Gastrocnemius medialis (tissue), 4 donors: ENCODE measurements at regions not wholly inside any gene's neighbourhood (a gene's known extent, or its start where the extent isn't known, plus 50 kb on each side); places are given as distances from the start of the nearest gene placed in this dataset.

Experiments used
- ATAC-seq, 2 donors: fragments of 150-250 bp; one replicate each; pipeline ENCODE4 v1.9.1; 2016
- DNase-seq, 2 donors: peaks; one replicate each; pipeline ENCODE4 v3.0.0-alpha.2; 2019
- H3K27ac ChIP-seq, 4 donors: fragments of 200-600 bp; sonication (generic); 1 replicate in 1 of 4; 2 replicates in 3 of 4; pipeline ENCODE4 v1.5.1; 2016 to 2018; ENCODE audit warnings: mild to moderate bottlenecking in 2 of 4, moderate library complexity in 1 of 4
- H3K27me3 ChIP-seq, 3 donors: fragments of 200-600 bp; sonication (generic) in 2 of 3; 1 replicate in 1 of 3; 2 replicates in 2 of 3; pipeline versions ENCODE4 v1.5.1 to v1.6.0; 2016 to 2019; ENCODE audit warnings: mild to moderate bottlenecking in 1 of 3, moderate library complexity in 1 of 3
- H3K36me3 ChIP-seq, 2 donors: fragments of 200-600 bp; sonication (generic) in 1 of 2; one replicate each; pipeline ENCODE4 v1.5.1; 2017 to 2018
- H3K4me1 ChIP-seq, 2 donors: fragments of 200-600 bp; sonication (generic) in 1 of 2; one replicate each; pipeline ENCODE4 v1.5.1; 2016 to 2017; ENCODE audit warnings: mild to moderate bottlenecking in 2 of 2
- H3K4me3 ChIP-seq, 4 donors: fragments of 200-600 bp; sonication (generic) in 3 of 4; 1 replicate in 1 of 4; 2 replicates in 3 of 4; pipeline ENCODE4 v1.5.1; 2016 to 2019; ENCODE audit warnings: mild to moderate bottlenecking in 2 of 4
- H3K9me3 ChIP-seq, 3 donors: fragments of 200-600 bp; sonication (generic) in 2 of 3; 1 replicate in 1 of 3; 2 replicates in 2 of 3; pipeline ENCODE4 v1.5.1; 2016 to 2019
- CTCF ChIP-seq, 5 experiments: fragments of 450-650 bp in 3 of 5; fragments of 200-600 bp in 2 of 5; sonication (generic) in 2 of 5; IDR thresholded peaks in 4 of 5; conservative IDR thresholded peaks in 1 of 5; 1 replicate in 4 of 5; 2 replicates in 1 of 5; pipeline ENCODE4 v1.5.1; 2016 to 2019; ENCODE audit warnings: antibody characterized with exemption in 5 of 5, mild to moderate bottlenecking in 3 of 5, moderate library complexity in 3 of 5
- POLR2A ChIP-seq, 2 donors: fragments of 450-650 bp; IDR thresholded peaks; one replicate each; pipeline ENCODE4 v1.6.1; 2017; ENCODE audit warnings: antibody characterized with exemption in 2 of 2, mild to moderate bottlenecking in 2 of 2, moderate library complexity in 2 of 2
- in situ Hi-C, 4 donors: fragments of 200-750 bp; cut with MboI; loops; one replicate each; pipeline versions ENCODE4 v1.15.0 to v1.8.0; 2017; ENCODE audit warnings: low sequenced_read_pairs in 4 of 4
- intact Hi-C: fragments of 100-400 bp; cut with DNase I; formaldehyde crosslinking; loops from one replicate; pipeline ENCODE4 v1.15.1; 2023; ENCODE audit warnings: low total_unique reads

GRCh38 chr18:61277808-61278207, 55.4 kb upstream of the CDH20 start:
- Histone ChIP-seq H3K36me3 (no peaks in the 10 kb centered on the region), H3K4me1 (no peaks in the 10 kb centered on the region), H3K9me3 (no peaks in the 10 kb centered on the region), H3K27ac (no peak overlapping the region), H3K4me3 (no peak overlapping the region), H3K27me3 (no peaks in the 10 kb centered on the region)
- intact Hi-C loops, result no loop called here
- no peak for ATAC-seq
- TF ChIP-seq POLR2A (IDR thresholded peaks at IDR 0.05), result no peak
- in situ Hi-C loops, result no loop called here
- no peak for DNase-seq

- in situ Hi-C loops, result no loop called here
Observed at GRCh38 chr18:61281431-61281830, 51.8 kb upstream of the CDH20 start.

GRCh38 chr18:61282926-61283325, 50.3 kb upstream of the CDH20 start:
- Histone ChIP-seq H3K27me3 (no peaks in the 10 kb centered on the region), H3K9me3 (no peaks in the 10 kb centered on the region), H3K4me3 (no peak overlapping the region), H3K4me1 (no peaks in the 10 kb centered on the region), H3K36me3 (no peaks in the 10 kb centered on the region), H3K27ac (no peak overlapping the region)
- no peak for DNase-seq
- in situ Hi-C loops, result no loop called here
- intact Hi-C loops, result no loop called here
- ATAC-seq, result no peak
- TF ChIP-seq CTCF (IDR thresholded peaks at IDR 0.05 in 4 of 5, conservative IDR thresholded peaks at IDR 0.05 in 1 of 5), result no peak
- no peak for TF ChIP-seq POLR2A (IDR thresholded peaks at IDR 0.05)

More at GRCh38 chr18:61281431-61281830, 51.8 kb upstream of the CDH20 start:
- Histone ChIP-seq H3K4me1 (no peaks in the 10 kb centered on the region), H3K9me3 (no peaks in the 10 kb centered on the region), H3K36me3 (no peaks in the 10 kb centered on the region), H3K27ac (no peak overlapping the region), H3K27me3 (no peaks in the 10 kb centered on the region), H3K4me3 (no peak overlapping the region)
- intact Hi-C loops, result no loop called here
- no peak for ATAC-seq
- DNase-seq, result no peak
- TF ChIP-seq CTCF (IDR thresholded peaks at IDR 0.05 in 4 of 5, conservative IDR thresholded peaks at IDR 0.05 in 1 of 5) (no peak), POLR2A (IDR thresholded peaks at IDR 0.05) (no peak)
